ENCODE measurements at regions not wholly inside any gene's neighbourhood (a gene's known extent, or its start where the extent isn't known, plus 50 kb on each side); places are given as distances from the start of the nearest gene placed in this dataset.

GRCh38 chr2:57528499-57528898 lies 518.1 kb upstream of the VRK2 start:
- ATAC-seq = no peak
- no peak for TF ChIP-seq ZNF565 (CRISPR knock-in tag; conservative IDR thresholded peaks at IDR 0.05; ENCODE audit: low read depth)
- TF ChIP-seq ARNTL (CRISPR knock-in tag; IDR thresholded peaks at IDR 0.05; ENCODE audit: borderline replicate concordance, low read depth) = no peak
- TF ChIP-seq GLIS3 (CRISPR knock-in tag; IDR thresholded peaks at IDR 0.05) = no peak
- TF ChIP-seq PPARA (CRISPR knock-in tag; IDR thresholded peaks at IDR 0.05; ENCODE audit: borderline replicate concordance) = no peak
- TF ChIP-seq ZC3H10 (CRISPR knock-in tag; IDR thresholded peaks at IDR 0.05) = no peak
- TF ChIP-seq OSR1 (CRISPR knock-in tag; IDR thresholded peaks at IDR 0.05) = no peak
- TF ChIP-seq ZNF8 (CRISPR knock-in tag; IDR thresholded peaks at IDR 0.05) = no peak
- no peak for TF ChIP-seq ZFP3 (CRISPR knock-in tag; IDR thresholded peaks at IDR 0.05)
- no peak for TF ChIP-seq BACH2 (CRISPR knock-in tag; IDR thresholded peaks at IDR 0.05; ENCODE audit: borderline replicate concordance)
- TF ChIP-seq SNAI2 (CRISPR knock-in tag; IDR thresholded peaks at IDR 0.05) = no peak
- no peak for TF ChIP-seq PATZ1 (CRISPR knock-in tag; IDR thresholded peaks at IDR 0.05; ENCODE audit: borderline replicate concordance)
- TF ChIP-seq, protein P1, sequence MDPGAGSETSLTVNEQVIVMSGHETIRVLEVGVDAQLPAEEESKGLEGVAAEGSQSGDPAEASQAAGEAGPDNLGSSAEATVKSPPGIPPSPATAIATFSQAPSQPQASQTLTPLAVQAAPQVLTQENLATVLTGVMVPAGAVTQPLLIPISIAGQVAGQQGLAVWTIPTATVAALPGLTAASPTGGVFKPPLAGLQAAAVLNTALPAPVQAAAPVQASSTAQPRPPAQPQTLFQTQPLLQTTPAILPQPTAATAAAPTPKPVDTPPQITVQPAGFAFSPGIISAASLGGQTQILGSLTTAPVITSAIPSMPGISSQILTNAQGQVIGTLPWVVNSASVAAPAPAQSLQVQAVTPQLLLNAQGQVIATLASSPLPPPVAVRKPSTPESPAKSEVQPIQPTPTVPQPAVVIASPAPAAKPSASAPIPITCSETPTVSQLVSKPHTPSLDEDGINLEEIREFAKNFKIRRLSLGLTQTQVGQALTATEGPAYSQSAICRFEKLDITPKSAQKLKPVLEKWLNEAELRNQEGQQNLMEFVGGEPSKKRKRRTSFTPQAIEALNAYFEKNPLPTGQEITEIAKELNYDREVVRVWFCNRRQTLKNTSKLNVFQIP (CRISPR knock-in tag; IDR thresholded peaks at IDR 0.05; ENCODE audit: borderline replicate concordance, low read depth) = no peak
- TF ChIP-seq, protein P2, sequence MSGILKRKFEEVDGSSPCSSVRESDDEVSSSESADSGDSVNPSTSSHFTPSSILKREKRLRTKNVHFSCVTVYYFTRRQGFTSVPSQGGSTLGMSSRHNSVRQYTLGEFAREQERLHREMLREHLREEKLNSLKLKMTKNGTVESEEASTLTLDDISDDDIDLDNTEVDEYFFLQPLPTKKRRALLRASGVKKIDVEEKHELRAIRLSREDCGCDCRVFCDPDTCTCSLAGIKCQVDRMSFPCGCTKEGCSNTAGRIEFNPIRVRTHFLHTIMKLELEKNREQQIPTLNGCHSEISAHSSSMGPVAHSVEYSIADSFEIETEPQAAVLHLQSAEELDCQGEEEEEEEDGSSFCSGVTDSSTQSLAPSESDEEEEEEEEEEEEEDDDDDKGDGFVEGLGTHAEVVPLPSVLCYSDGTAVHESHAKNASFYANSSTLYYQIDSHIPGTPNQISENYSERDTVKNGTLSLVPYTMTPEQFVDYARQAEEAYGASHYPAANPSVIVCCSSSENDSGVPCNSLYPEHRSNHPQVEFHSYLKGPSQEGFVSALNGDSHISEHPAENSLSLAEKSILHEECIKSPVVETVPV (CRISPR knock-in tag; IDR thresholded peaks at IDR 0.05) = no peak
- TF ChIP-seq TCF4 (CRISPR knock-in tag; IDR thresholded peaks at IDR 0.05; ENCODE audit: borderline replicate concordance) = no peak
- TF ChIP-seq CREB5 (CRISPR knock-in tag; IDR thresholded peaks at IDR 0.05; ENCODE audit: low read depth) = no peak
- TF ChIP-seq CSDC2 (CRISPR knock-in tag; IDR thresholded peaks at IDR 0.05) = no peak
- TF ChIP-seq ZFP30 (CRISPR knock-in tag; IDR thresholded peaks at IDR 0.05) = no peak
- TF ChIP-seq ISL1 (CRISPR knock-in tag; IDR thresholded peaks at IDR 0.05) = no peak
- no peak for TF ChIP-seq RARB (CRISPR knock-in tag; IDR thresholded peaks at IDR 0.05)

- no peak for ATAC-seq
- TF ChIP-seq CREB5 (CRISPR knock-in tag; IDR thresholded peaks at IDR 0.05; ENCODE audit: low read depth) = no peak
- TF ChIP-seq CSDC2 (CRISPR knock-in tag; IDR thresholded peaks at IDR 0.05) = no peak
- TF ChIP-seq TSHZ2 (CRISPR knock-in tag; IDR thresholded peaks at IDR 0.05) = no peak
- no peak for TF ChIP-seq TCF4 (CRISPR knock-in tag; IDR thresholded peaks at IDR 0.05; ENCODE audit: borderline replicate concordance)
- no peak for TF ChIP-seq ZFP3 (CRISPR knock-in tag; IDR thresholded peaks at IDR 0.05)
- no peak for TF ChIP-seq SNAI2 (CRISPR knock-in tag; IDR thresholded peaks at IDR 0.05)
- no peak for TF ChIP-seq GLIS3 (CRISPR knock-in tag; IDR thresholded peaks at IDR 0.05)
- TF ChIP-seq TOX (CRISPR knock-in tag; IDR thresholded peaks at IDR 0.05; ENCODE audit: borderline replicate concordance) = no peak
Measured at GRCh38 chr2:57534358-57534757, 512.2 kb upstream of the VRK2 start.

Data from SK-N-SH treated with all-trans-retinoic acid at 6 μM for 48 hours (cell line).